ENCODE measurements at regions not wholly inside any gene's neighbourhood (a gene's known extent, or its start where the extent isn't known, plus 50 kb on each side); places are given as distances from the start of the nearest gene placed in this dataset.
A peak's percentile ranks its signal among the peaks of the same experiment; 100 is the strongest.

DNA sequence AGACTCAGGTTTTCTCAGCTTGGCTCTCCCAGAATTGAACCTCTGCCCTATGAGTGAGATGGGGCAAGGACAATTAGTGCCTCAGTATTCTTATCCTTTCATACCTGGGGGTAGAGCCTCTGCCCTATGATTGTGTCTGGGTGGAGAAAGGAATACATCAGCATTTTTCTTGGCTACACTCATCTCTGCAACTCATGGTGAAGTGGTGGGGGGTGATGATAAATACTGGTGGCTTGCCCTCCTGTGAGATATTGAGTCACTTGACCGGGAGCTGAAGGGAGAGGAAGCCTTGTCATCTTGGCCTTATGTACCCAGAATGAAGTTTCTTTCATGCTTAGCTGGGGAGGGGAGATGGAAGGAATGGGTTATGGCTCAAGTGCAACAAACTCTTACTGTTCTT, 71.3 kb upstream of the ENOX2 start:
- H3K4me3 ChIP-seq (replicated peaks; ENCODE audit: low read depth, low read length) = no peak overlapping the region
- DNase-seq (ENCODE audit: extremely low read depth, low read depth) = no peak
- no peak for TF ChIP-seq CTCF (IDR thresholded peaks at IDR 0.05; ENCODE audit: low read depth, low read length, missing control alignments)

DNA sequence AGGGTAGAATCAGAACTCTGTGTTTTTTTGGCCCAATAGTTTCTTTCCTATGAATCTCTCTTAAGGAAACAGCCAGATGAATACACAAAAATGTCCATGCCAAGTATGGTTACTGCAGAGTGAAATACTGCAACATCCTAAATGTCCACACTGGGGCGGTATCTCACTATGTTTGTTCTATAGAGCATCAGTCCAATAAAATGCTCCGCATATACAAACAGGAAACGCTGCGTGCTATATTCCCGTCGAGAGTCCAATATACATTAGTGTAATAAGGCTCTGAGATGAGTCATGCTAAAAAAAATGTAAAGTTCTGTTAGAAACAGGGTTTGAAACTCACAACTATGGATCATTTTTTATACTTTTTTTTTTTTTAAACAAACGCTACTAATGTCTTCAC, 72.9 kb upstream of the ENOX2 start:
- TF ChIP-seq CTCF (IDR thresholded peaks at IDR 0.05; ENCODE audit: low read depth, low read length, missing control alignments) = peak; percentile 43
- DNase-seq (ENCODE audit: extremely low read depth, low read depth) = peak; percentile 25
- H3K4me3 ChIP-seq (replicated peaks; ENCODE audit: low read depth, low read length) = no peak overlapping the region

DNA sequence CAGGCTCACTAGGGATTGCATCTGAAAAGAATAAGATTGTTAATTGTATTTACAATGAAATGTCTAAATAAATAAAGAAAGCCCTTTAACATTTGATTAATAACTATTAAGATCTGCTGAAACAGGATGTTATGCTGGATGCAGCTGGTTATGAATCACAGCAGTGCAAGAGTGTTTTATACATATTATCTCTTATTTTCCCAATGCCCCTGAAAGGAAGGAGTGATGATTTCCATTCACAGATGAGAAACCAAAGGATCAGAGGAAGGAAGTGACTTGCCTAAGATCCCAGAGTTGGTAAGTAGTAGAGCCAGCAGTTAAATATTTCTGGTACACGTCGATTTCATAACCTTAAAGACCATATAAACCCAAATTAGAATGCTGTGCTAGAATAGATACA, 76.3 kb upstream of the ARHGAP36 start:
- TF ChIP-seq CTCF (IDR thresholded peaks at IDR 0.05; ENCODE audit: low read depth, low read length, missing control alignments) = no peak
- no peak for DNase-seq (ENCODE audit: extremely low read depth, low read depth)
- no peak overlapping the region for H3K4me3 ChIP-seq (replicated peaks; ENCODE audit: low read depth, low read length)

GRCh38 chrX:130984782-130985181, 73.4 kb upstream of the ARHGAP36 start:
- no peak overlapping the region for H3K4me3 ChIP-seq (replicated peaks; ENCODE audit: low read depth, low read length)
- no peak for TF ChIP-seq CTCF (IDR thresholded peaks at IDR 0.05; ENCODE audit: low read depth, low read length, missing control alignments)
- DNase-seq (ENCODE audit: extremely low read depth, low read depth) = no peak

DNA sequence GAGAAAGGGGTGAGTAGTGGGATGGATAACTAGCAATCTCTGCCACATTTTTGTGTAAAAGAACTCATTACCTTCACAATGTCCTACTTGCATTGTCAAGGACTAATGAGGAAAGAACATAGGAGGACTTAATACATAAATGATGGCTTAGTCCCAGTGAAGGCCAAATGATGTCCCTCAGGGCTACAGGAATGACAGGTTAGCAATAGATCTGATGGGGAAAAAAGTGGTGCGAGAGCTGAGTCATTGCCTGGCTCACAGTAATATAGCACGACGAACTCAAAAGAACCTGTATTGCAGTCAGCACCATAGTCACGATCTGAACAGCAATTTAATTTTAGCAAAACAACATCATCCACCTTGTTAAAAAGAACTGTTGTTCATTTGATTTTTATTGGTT, 70.9 kb upstream of the ARHGAP36 start:
- no peak for TF ChIP-seq CTCF (IDR thresholded peaks at IDR 0.05; ENCODE audit: low read depth, low read length, missing control alignments)
- no peak for DNase-seq (ENCODE audit: extremely low read depth, low read depth)
- H3K4me3 ChIP-seq (replicated peaks; ENCODE audit: low read depth, low read length) = no peak overlapping the region

- no peak for TF ChIP-seq CTCF (IDR thresholded peaks at IDR 0.05; ENCODE audit: low read depth, low read length, missing control alignments)
- no peak for DNase-seq (ENCODE audit: extremely low read depth, low read depth)
- H3K4me3 ChIP-seq (replicated peaks; ENCODE audit: low read depth, low read length) = no peak overlapping the region
These were observed 67.4 kb upstream of the ARHGAP36 start for GRCh38 chrX:130990723-130991122.

DNA sequence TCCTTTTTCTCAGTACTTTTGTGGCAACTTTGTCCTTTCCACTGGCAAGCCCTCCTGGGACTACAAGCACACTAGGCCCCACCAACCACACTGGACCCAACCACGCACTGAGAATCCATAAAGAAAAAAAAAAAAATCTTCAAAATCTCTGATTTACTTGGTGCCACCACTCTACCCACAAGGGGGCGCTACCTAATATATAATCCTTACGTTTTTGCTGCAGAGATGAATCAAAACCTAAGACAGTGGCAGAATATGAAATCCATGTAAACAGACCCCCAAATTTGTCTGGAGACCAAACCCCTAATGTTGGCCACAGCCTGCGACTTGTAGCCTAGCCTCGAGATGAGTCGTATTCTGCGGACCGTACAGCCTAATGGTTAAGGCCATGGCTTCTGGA, 63.5 kb upstream of the ARHGAP36 start:
- no peak overlapping the region for H3K4me3 ChIP-seq (replicated peaks; ENCODE audit: low read depth, low read length)
- peak; percentile 50 for TF ChIP-seq CTCF (IDR thresholded peaks at IDR 0.05; ENCODE audit: low read depth, low read length, missing control alignments)
- DNase-seq (ENCODE audit: extremely low read depth, low read depth) = no peak

Measured in HFF-Myc (cell line).